ENCODE measurements at regions not wholly inside any gene's neighbourhood (a gene's known extent, or its start where the extent isn't known, plus 50 kb on each side); places are given as distances from the start of the nearest gene placed in this dataset.

DNA sequence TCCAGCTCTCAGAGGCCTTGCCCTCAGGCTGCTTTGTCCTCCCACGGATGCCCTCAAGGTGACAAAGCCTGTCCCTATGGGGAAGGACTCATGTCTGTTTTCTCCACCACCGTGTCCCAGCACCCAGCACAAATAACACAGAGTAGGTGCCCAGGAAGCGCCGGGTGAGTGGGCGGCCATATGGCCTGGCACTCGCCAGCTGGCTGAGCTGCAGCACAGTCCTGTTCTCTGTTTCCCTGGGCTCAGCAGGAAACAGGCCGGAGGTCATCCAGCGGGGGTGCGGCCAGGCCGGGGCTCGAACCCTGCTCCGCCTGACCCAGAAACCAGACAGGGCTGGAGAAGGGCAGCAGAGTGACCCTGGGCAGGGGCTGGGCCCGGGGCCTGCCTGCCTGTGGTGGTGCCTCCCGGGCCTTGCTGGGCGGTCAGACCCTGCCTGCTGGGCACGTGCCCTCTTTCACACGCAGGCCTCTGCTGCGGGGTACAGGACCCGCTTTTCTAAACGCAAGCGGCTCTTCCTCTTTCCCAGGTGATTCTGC, 139.0 kb upstream of the CIBAR2 start:
- Histone ChIP-seq H3K9ac (no peak overlapping the region), H3K4me3 (ENCODE audit: low read depth in 2 of 2, low read length in 1 of 2) (no peak overlapping the region), H3K36me3 (replicated peaks in 1 of 2; ENCODE audit: control insufficient read depth in 1 of 2, insufficient read depth in 2 of 2, low read length in 1 of 2) (no peaks in the 10 kb centered on the region), H3K9me3 (no peaks in the 10 kb centered on the region), H3K4me2 (no peak overlapping the region), H3K4me1 (ENCODE audit: control insufficient read depth in 1 of 2, insufficient read depth in 2 of 2, low read depth in 1 of 2, low read length in 1 of 2) (peaks cover 0 to 67% of the 10 kb centered on the region in 2 experiments; a peak in 1 of 4 replicates), H3K79me2 (ENCODE audit: insufficient read depth) (no peaks in the 10 kb centered on the region; the same call in 1 of the 2 replicates), H4K20me1 (ENCODE audit: insufficient read depth) (peaks cover 13% of the 10 kb centered on the region), H3K27ac (ENCODE audit: low read depth in 2 of 2, low read length in 1 of 2) (peak overlapping the region in 1 of 2 experiments; percentile 36; a peak in 1 of 4 replicates), H3K27me3 (ENCODE audit: insufficient read depth) (no peaks in the 10 kb centered on the region), H3K9me2 (no peaks in the 10 kb centered on the region), H3F3A (replicated peaks; ENCODE audit: insufficient read depth) (peaks cover 9% of the 10 kb centered on the region), H2AFZ (ENCODE audit: low read depth) (no peak overlapping the region)
- ChIA-PET CTCF (interaction anchor here (0.6 to 11.7 kb wide), 9 partner anchors 11 to 365 kb away, joined by 3 to 180 read pairs (median 26); no protein-coding TSS in a partner anchor), POLR2A (no interaction called here)
- no peak for DNase-seq
- TF ChIP-seq RXRA (IDR thresholded peaks at IDR 0.05; ENCODE audit: borderline replicate concordance, low read depth) (no peak), MXI1 (IDR thresholded peaks at IDR 0.05; ENCODE audit: low read depth, low read length) (no peak), JUND (IDR thresholded peaks at IDR 0.05) (no peak), TAF1 (IDR thresholded peaks at IDR 0.05; ENCODE audit: borderline replicate concordance, low read depth, low read length) (no peak), ELF1 (IDR thresholded peaks at IDR 0.05) (no peak), GABPA (IDR thresholded peaks at IDR 0.05; ENCODE audit: low read depth) (no peak), EZH2phosphoT487 (IDR thresholded peaks at IDR 0.05; ENCODE audit: borderline replicate concordance, low read depth) (no peak), RFX5 (IDR thresholded peaks at IDR 0.05; ENCODE audit: low read length) (no peak), YY1 (IDR thresholded peaks at IDR 0.05; ENCODE audit: low read depth) (no peak), NRF1 (IDR thresholded peaks at IDR 0.05; ENCODE audit: low read depth, low read length) (no peak), GATA2 (CRISPR knock-in tag; IDR thresholded peaks at IDR 0.05) (no peak), RCOR1 (IDR thresholded peaks at IDR 0.05; ENCODE audit: low read length) (no peak), TCF12 (IDR thresholded peaks at IDR 0.05) (no peak), RAD21 (IDR thresholded peaks at IDR 0.05; ENCODE audit: low read length) (no peak), MEF2A (IDR thresholded peaks at IDR 0.05; ENCODE audit: borderline replicate concordance, low read depth) (no peak), TEAD4 (IDR thresholded peaks at IDR 0.05; ENCODE audit: borderline replicate concordance, insufficient read depth) (no peak)
- TF ChIP-seq, protein P1, sequence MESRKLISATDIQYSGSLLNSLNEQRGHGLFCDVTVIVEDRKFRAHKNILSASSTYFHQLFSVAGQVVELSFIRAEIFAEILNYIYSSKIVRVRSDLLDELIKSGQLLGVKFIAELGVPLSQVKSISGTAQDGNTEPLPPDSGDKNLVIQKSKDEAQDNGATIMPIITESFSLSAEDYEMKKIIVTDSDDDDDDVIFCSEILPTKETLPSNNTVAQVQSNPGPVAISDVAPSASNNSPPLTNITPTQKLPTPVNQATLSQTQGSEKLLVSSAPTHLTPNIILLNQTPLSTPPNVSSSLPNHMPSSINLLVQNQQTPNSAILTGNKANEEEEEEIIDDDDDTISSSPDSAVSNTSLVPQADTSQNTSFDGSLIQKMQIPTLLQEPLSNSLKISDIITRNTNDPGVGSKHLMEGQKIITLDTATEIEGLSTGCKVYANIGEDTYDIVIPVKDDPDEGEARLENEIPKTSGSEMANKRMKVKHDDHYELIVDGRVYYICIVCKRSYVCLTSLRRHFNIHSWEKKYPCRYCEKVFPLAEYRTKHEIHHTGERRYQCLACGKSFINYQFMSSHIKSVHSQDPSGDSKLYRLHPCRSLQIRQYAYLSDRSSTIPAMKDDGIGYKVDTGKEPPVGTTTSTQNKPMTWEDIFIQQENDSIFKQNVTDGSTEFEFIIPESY (IDR thresholded peaks at IDR 0.05; ENCODE audit: borderline replicate concordance, low read depth): no peak
- TF ChIP-seq, protein P2, sequence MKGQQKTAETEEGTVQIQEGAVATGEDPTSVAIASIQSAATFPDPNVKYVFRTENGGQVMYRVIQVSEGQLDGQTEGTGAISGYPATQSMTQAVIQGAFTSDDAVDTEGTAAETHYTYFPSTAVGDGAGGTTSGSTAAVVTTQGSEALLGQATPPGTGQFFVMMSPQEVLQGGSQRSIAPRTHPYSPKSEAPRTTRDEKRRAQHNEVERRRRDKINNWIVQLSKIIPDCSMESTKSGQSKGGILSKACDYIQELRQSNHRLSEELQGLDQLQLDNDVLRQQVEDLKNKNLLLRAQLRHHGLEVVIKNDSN (IDR thresholded peaks at IDR 0.05; ENCODE audit: borderline replicate concordance, low read depth): no peak
- WGBS (ENCODE audit: low lambda C conversion rate): 93% methylated on average over 10 of the region's 21 CpGs
